ENCODE measurements at regions not wholly inside any gene's neighbourhood (a gene's known extent, or its start where the extent isn't known, plus 50 kb on each side); places are given as distances from the start of the nearest gene placed in this dataset.

DNA sequence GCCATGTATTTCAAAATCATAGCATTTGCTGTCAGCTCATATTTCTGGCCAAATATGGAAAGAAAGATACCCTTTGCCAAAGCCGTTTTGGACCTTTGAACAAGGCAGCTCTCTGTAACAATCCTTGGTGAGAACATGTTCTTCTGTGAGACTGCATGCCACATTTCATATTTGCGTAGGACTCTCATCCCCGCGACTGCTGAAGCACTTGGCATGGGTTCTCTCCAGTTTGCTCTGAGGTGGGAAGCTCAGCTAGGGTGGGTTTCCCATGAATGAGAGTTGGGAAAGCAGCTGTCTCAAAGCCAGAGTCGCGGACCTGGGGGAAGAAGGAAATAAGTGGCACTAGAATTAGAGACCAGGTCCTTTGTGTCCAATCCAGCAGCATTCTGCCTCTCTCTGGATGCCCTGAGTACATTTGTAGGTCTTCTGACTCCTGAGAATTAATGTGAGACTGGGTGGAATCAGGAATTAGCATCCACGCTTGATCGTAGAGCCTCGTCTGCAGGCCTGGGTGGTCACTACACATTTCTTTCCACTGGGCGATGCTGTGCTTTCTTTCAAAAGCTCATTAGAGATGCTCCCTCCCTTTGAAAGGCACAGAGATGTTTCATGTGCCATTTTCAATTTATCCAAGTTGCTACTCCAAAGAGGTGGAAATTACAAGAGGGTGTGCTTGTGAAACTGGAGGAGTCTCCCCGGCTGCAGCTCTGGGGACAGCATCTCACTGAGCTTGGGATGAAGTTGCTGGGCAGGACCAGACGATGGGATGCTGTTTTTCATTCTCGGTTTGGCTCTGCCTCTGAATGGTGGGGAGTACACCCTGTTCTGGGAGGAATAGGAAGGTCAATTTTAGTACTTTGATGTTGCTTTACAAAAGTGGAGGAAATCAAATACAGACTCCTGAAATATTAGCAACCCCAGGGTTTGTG is 197.2 kb downstream of the GADD45G start:
- Mint-ChIP-seq H3K36me3 (no peaks in the 10 kb centered on the region), H3K9me3 (no peaks in the 10 kb centered on the region), H3K4me1 (peaks cover 17% of the 10 kb centered on the region), H3K27ac (no peak overlapping the region), H3K4me3 (no peak overlapping the region), H3K27me3 (ENCODE audit: low read depth) (peaks cover 30% of the 10 kb centered on the region)
- TF ChIP-seq, protein P1, sequence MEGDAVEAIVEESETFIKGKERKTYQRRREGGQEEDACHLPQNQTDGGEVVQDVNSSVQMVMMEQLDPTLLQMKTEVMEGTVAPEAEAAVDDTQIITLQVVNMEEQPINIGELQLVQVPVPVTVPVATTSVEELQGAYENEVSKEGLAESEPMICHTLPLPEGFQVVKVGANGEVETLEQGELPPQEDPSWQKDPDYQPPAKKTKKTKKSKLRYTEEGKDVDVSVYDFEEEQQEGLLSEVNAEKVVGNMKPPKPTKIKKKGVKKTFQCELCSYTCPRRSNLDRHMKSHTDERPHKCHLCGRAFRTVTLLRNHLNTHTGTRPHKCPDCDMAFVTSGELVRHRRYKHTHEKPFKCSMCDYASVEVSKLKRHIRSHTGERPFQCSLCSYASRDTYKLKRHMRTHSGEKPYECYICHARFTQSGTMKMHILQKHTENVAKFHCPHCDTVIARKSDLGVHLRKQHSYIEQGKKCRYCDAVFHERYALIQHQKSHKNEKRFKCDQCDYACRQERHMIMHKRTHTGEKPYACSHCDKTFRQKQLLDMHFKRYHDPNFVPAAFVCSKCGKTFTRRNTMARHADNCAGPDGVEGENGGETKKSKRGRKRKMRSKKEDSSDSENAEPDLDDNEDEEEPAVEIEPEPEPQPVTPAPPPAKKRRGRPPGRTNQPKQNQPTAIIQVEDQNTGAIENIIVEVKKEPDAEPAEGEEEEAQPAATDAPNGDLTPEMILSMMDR (IDR thresholded peaks at IDR 0.05; ENCODE audit: unreplicated experiment) = no peak
- no peak for DNase-seq (ENCODE audit: low spot score in 2 of 2, unreplicated experiment in 2 of 2)

DNA sequence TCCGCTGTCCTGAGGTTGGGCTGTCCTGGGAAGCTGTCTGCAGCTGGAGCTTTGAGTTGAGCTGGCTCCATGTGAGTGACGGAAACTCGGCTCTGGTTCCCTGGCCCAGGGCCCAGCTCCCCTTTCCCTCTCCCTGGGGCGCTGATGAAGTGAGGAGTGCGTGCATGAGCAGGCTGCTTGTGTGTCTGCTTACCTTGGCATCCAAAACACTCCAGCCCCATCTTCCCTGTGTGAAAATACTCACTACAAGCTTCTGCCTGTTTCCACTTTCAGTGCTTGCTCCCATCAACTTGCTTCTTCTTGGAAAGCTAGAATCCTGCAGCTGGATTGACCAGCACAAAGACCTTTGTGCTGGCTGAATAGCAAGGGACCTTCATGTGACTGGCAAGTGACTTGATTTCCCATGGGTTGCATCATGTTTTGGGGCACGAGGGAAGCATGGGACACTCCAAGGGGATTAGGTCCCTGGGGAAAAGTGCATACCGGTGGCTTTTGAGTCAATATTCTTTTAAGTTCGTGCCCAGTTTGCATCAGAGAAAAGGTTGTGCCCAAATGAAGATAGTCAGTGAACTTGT is 198.1 kb downstream of the GADD45G start:
- peaks cover 22% of the 10 kb centered on the region for H3K4me1 Mint-ChIP-seq
- H3K27ac Mint-ChIP-seq = no peak overlapping the region
- TF ChIP-seq, protein P1 (IDR thresholded peaks at IDR 0.05; ENCODE audit: unreplicated experiment) = no peak
- H3K4me3 Mint-ChIP-seq = no peak overlapping the region
- DNase-seq (ENCODE audit: low spot score in 2 of 2, unreplicated experiment in 2 of 2) = no peak
- H3K9me3 Mint-ChIP-seq = no peaks in the 10 kb centered on the region
- H3K27me3 Mint-ChIP-seq (ENCODE audit: low read depth) = peaks cover 30% of the 10 kb centered on the region
- H3K36me3 Mint-ChIP-seq = no peaks in the 10 kb centered on the region

GRCh38 chr9:89803403-89803802 is 198.6 kb downstream of the GADD45G start:
- H3K36me3 Mint-ChIP-seq = no peaks in the 10 kb centered on the region
- H3K4me1 Mint-ChIP-seq = peaks cover 24% of the 10 kb centered on the region
- DNase-seq (ENCODE audit: low spot score in 2 of 2, unreplicated experiment in 2 of 2) = no peak
- no peak overlapping the region for H3K27ac Mint-ChIP-seq
- H3K27me3 Mint-ChIP-seq (ENCODE audit: low read depth) = peaks cover 30% of the 10 kb centered on the region
- H3K4me3 Mint-ChIP-seq = no peak overlapping the region
- H3K9me3 Mint-ChIP-seq = no peaks in the 10 kb centered on the region
- TF ChIP-seq, protein P1 (IDR thresholded peaks at IDR 0.05; ENCODE audit: unreplicated experiment) = no peak

GRCh38 chr9:89804766-89805531 is 200.1 kb downstream of the GADD45G start:
- no peak for DNase-seq (ENCODE audit: low spot score in 2 of 2, unreplicated experiment in 2 of 2)
- peaks cover 24% of the 10 kb centered on the region for H3K4me1 Mint-ChIP-seq
- peaks cover 26% of the 10 kb centered on the region for H3K27me3 Mint-ChIP-seq (ENCODE audit: low read depth)
- H3K36me3 Mint-ChIP-seq = no peaks in the 10 kb centered on the region
- TF ChIP-seq, protein P1 (IDR thresholded peaks at IDR 0.05; ENCODE audit: unreplicated experiment) = no peak
- H3K9me3 Mint-ChIP-seq = no peaks in the 10 kb centered on the region
- no peak overlapping the region for H3K4me3 Mint-ChIP-seq
- H3K27ac Mint-ChIP-seq = no peak overlapping the region

DNA sequence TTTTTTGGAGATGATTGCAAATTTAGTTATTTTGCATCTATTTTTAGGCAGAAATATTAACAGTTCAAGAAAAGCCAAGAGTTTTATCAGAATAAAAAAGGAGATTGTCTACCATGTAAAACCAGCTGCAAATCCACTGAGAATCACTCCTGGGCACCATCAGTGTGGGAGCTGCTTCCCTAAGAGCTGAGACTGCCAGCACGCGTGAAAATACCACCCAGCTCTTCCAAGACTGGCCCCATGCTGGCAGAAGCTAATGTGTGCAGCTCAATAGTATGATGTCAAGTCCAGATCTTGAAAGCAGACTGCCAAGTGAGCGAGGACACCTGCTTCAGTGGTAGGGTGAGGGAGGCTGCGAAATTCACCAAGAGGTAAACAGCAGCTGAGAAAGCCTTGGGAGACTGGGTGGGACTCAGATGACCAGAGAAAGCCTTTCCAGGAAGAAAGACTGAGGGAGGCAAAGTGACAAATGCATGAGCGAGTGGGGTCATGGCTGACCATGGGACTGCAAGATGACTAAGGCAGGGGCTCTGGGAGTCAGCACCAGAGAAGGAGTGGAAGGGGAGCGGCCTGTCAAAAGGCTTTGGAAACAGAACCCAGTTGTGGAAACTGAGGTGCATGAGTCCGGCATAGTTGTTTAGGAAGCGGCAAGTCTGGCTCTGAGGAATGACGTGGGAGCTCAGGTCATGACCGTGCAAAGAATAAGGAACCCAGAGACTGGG is 200.9 kb downstream of the GADD45G start:
- no peaks in the 10 kb centered on the region for H3K9me3 Mint-ChIP-seq
- no peak for DNase-seq (ENCODE audit: low spot score in 2 of 2, unreplicated experiment in 2 of 2)
- no peaks in the 10 kb centered on the region for H3K36me3 Mint-ChIP-seq
- peaks cover 23% of the 10 kb centered on the region for H3K27me3 Mint-ChIP-seq (ENCODE audit: low read depth)
- no peak overlapping the region for H3K4me3 Mint-ChIP-seq
- peaks cover 24% of the 10 kb centered on the region for H3K4me1 Mint-ChIP-seq
- H3K27ac Mint-ChIP-seq = no peak overlapping the region
- TF ChIP-seq, protein P1 (IDR thresholded peaks at IDR 0.05; ENCODE audit: unreplicated experiment) = no peak

Measured in mesothelial cell of epicardium (in vitro differentiated cells).